SJCRH30 (cell line): ENCODE measurements at regions not wholly inside any gene's neighbourhood (a gene's known extent, or its start where the extent isn't known, plus 50 kb on each side); places are given as distances from the start of the nearest gene placed in this dataset.

Experiments
- DNase-seq, 2 experiments: peaks; one replicate each; pipeline ENCODE4 v3.0.0-alpha.2; 2015 to 2020
- H3K27ac ChIP-seq: fragments of 250-450 bp; sonication (Bioruptor Pico); 2 replicates; pipeline ENCODE4 v1.5.1; 2020; ENCODE audit warnings: mild to moderate bottlenecking, moderate library complexity
- H3K27me3 ChIP-seq: fragments of 250-450 bp; sonication (Bioruptor Pico); 2 replicates; pipeline ENCODE4 v1.5.1; 2020; ENCODE audit warnings: mild to moderate bottlenecking, moderate library complexity
- H3K36me3 ChIP-seq: fragments of 250-450 bp; sonication (Bioruptor Pico); 2 replicates; pipeline ENCODE4 v1.5.1; 2020; ENCODE audit warnings: mild to moderate bottlenecking, moderate library complexity
- H3K4me1 ChIP-seq: fragments of 250-450 bp; sonication (Bioruptor Pico); 2 replicates; pipeline ENCODE4 v1.5.1; 2020; ENCODE audit warnings: mild to moderate bottlenecking, moderate library complexity
- H3K4me3 ChIP-seq: fragments of 250-450 bp; sonication (Bioruptor Pico); 2 replicates; pipeline ENCODE4 v1.5.1; 2020; ENCODE audit warnings: mild to moderate bottlenecking, moderate library complexity
- H3K9me3 ChIP-seq: fragments of 250-450 bp; sonication (Bioruptor Pico); replicated peaks from 2 replicates; pipeline ENCODE4 v1.5.1; 2020; ENCODE audit warnings: mild to moderate bottlenecking, moderate library complexity

DNA sequence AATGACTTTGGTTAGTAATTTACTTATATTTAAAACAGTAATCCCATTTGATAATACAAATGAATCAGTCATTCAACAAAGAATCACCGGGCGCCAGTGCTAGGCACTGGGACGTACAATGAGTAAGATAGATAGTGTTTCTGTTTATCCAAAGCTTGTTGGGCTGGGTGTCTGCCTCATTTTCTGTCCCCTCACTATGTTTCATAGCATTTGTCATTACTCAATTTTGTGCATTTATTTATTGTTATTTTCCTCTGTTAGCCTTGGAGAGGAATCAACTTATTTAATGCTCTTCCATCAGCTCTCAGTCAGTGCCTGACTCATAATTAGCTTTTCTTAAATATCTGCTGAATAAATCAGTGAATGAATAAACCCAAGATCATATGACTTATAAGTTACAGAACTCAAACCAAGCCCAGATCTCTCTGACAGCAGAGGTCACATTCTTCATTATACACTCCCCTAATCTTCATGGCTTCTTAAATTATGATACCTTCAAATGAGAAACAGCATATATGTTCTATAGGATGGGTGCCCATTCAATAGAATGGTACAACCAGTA lies 86.2 kb downstream of the TSPAN8 start:
- no peaks in the 10 kb centered on the region for H3K4me1 ChIP-seq
- no peak overlapping the region for H3K27ac ChIP-seq
- no peaks in the 10 kb centered on the region for H3K9me3 ChIP-seq
- no peak for DNase-seq
- H3K27me3 ChIP-seq = no peaks in the 10 kb centered on the region
- no peaks in the 10 kb centered on the region for H3K36me3 ChIP-seq
- H3K4me3 ChIP-seq = no peak overlapping the region

DNA sequence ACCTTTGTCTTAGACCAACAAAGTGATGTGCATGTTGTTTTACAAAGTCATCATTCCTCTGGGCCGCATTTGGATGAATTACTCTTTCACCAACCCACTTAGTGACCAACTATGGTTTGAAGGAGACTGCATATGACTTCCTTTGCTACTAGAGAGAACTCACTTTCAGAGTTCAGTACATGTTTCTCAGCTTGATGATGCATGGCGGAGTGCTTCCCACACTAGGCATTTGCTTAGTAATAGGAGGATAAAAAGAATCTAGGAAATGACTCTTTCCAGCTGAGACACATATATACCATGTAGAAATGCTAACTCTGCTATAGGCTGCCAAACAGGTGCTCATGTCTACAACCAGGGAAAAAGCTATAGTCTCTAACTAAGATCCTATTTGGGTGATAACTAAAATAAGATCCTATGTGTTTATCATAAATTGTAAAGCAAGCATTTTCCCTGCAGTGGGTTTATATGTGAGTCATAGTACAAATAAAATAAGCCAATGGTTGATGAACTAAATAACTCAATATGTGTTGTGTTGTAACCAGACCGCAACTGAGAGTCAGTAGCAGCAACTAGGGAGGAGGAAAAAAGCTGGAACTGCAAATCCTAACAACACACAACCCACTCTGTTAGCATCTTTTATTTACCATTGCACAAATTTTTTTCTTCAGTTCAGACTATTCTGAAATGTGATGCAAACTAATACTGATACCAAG lies 87.2 kb downstream of the TSPAN8 start:
- H3K27me3 ChIP-seq = no peaks in the 10 kb centered on the region
- DNase-seq = no peak
- no peaks in the 10 kb centered on the region for H3K4me1 ChIP-seq
- H3K4me3 ChIP-seq = no peak overlapping the region
- no peaks in the 10 kb centered on the region for H3K9me3 ChIP-seq
- H3K27ac ChIP-seq = no peak overlapping the region
- no peaks in the 10 kb centered on the region for H3K36me3 ChIP-seq

DNA sequence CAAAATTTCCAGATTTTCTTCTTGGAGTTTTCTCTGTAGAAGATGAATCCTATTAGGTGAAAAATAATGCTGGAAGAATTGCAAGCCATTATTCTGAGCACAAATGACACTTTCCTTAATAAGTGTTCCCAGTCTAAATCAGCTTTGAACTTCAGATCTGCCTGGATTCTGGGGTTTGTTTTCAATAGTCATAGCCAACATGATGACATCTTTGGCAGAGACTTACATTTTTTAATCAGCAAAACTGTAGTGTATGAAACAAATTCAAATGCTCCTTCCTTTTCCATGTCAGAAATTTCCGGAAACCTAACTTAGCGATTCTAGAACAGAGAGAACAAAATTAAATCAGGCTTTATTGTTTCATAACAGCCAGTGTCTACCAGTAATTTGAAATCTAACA lies 88.5 kb downstream of the TSPAN8 start:
- Histone ChIP-seq H3K27ac (no peak overlapping the region), H3K27me3 (no peaks in the 10 kb centered on the region), H3K4me3 (no peak overlapping the region), H3K36me3 (no peaks in the 10 kb centered on the region), H3K4me1 (no peaks in the 10 kb centered on the region), H3K9me3 (no peaks in the 10 kb centered on the region)
- no peak for DNase-seq

DNA sequence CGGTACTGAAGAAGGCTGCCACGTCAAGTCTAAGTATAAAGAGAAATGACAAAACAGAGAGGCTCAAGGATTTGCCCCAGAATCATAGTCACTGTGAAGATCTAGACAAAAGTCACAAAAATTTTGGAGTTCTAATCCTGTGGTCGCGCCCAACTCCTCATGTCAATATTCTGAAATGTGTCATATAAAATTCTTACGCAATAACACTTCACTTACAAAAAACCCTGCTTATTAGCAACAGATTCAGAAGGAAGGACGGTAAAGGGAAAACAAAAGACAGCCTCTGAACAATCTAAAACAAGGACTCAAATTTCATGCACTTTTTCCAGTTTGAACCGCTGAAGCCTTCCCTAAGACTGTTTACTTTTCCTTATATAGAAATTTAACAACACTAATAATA lies 94.7 kb downstream of the TSPAN8 start:
- Histone ChIP-seq H3K36me3 (no peaks in the 10 kb centered on the region), H3K27me3 (no peaks in the 10 kb centered on the region), H3K4me1 (no peaks in the 10 kb centered on the region), H3K27ac (no peak overlapping the region), H3K4me3 (no peak overlapping the region), H3K9me3 (no peaks in the 10 kb centered on the region)
- DNase-seq = no peak

DNA sequence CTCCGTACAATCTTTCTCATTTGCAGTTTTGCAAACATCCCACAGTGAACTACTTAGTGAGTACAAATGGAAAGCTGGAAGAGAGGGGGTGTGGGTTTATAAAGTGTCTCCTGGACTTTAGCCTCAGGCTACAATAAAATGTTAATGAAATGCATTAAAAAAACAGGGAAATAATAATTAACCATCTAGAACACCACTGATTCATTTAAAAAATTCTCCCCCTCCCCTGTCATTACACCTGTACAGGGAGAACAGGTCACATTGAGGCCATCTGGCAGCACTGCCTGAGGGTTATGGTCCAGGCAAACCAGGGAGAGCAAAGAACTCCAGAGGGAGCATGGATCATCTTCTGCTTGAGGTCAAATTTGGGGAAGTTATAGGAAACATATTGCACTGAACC lies 96.3 kb downstream of the TSPAN8 start:
- Histone ChIP-seq H3K4me3 (no peak overlapping the region), H3K36me3 (no peaks in the 10 kb centered on the region), H3K9me3 (no peaks in the 10 kb centered on the region), H3K4me1 (0 out of 2 replicates have a peak, but pooled peaks cover 2% of the 10 kb centered on the region), H3K27me3 (no peaks in the 10 kb centered on the region), H3K27ac (no peak overlapping the region)
- no peak for DNase-seq

DNA sequence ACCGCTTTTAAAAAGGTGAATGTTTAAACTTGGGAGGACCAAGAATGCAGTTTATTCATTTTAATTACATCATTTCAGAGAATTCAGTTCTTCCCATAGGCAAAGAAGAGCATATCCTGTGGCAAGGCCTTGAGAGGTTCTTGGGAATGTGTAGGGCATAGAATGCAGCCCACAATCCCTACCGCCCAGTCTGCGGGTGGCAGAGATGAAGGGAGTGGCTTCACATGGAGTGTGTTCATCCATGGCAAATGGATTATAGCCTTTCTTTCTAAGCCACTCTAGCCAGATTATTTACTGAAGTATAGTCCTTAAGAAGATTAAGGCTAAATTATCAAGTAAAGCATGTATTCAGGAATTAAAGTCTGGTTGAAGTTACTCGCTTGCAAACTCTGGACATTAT lies 97.4 kb downstream of the TSPAN8 start:
- DNase-seq = no peak
- 0 out of 2 replicates have a peak, but pooled peaks cover 6% of the 10 kb centered on the region for H3K4me1 ChIP-seq
- H3K4me3 ChIP-seq = no peak overlapping the region
- no peaks in the 10 kb centered on the region for H3K27me3 ChIP-seq
- no peaks in the 10 kb centered on the region for H3K36me3 ChIP-seq
- H3K9me3 ChIP-seq = no peaks in the 10 kb centered on the region
- no peak overlapping the region for H3K27ac ChIP-seq

DNA sequence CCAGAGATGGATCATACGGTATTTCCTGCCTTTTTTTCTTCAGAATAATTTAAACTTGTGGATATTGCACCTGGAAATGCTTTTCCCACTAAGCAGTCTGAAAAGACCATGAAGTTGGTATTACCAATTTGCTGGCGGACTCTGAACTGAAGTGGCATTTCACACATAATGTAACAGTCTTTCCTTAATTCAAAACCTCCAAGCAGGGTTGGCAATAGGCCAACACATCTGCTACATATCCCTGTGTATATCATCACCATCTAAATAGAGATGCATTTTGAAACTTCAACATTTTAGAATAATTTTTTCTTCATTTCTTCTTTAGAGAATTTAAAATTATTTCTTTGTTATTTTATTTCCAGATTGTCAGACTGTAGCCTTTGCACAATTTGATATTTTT lies 100.5 kb downstream of the TSPAN8 start:
- H3K27me3 ChIP-seq = no peaks in the 10 kb centered on the region
- no peaks in the 10 kb centered on the region for H3K9me3 ChIP-seq
- DNase-seq = peak; percentile 29 to 71
- no peaks in the 10 kb centered on the region for H3K36me3 ChIP-seq
- 0 out of 2 replicates have a peak, but pooled peaks cover 6% of the 10 kb centered on the region for H3K4me1 ChIP-seq
- no peak overlapping the region for H3K27ac ChIP-seq
- H3K4me3 ChIP-seq = no peak overlapping the region

DNA sequence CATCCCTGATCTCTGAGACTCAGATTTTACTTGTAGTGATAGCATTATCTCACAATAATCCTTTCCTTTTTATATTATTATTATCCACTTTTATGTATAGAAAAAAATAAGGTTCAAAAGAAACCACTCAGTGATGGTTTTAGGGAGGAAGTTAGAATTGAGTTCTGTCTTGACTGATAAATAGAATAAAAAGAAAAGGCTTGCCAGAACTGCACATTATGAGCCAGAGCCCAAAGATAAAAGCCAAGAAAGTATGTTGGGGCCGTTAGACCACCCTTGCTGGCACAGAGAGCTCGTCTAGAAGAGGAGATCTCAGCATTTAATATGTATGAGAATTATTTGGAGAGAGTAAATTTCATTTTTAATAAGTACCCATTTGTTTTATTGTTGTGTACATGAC lies 103.2 kb downstream of the TSPAN8 start:
- Histone ChIP-seq H3K36me3 (no peaks in the 10 kb centered on the region), H3K9me3 (no peaks in the 10 kb centered on the region), H3K27ac (no peak overlapping the region), H3K27me3 (no peaks in the 10 kb centered on the region), H3K4me1 (0 out of 2 replicates have a peak, but pooled peaks cover 6% of the 10 kb centered on the region), H3K4me3 (no peak overlapping the region)
- DNase-seq = no peak

DNA sequence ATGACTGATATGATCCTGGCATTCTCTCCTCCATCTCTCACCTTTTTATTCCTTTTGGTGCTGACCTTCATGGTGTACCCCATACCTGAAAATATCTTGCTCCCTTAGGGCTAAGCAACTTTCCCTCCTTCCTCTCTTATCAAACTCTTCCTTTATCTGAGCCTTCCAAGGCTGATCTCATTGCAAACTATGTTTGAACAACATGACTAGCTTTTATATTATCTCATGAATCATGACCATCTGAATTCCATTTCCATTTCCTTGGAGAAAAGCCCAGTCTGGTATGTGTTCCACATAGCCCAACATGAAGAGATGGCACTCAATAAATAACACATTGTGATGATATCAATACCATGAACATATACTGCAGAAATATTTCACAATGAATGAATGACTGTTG lies 111.6 kb downstream of the TSPAN8 start:
- Histone ChIP-seq H3K9me3 (no peaks in the 10 kb centered on the region), H3K4me1 (peaks cover 4% of the 10 kb centered on the region; the same call in 1 of the 2 replicates), H3K27me3 (no peaks in the 10 kb centered on the region), H3K27ac (no peak overlapping the region), H3K36me3 (no peaks in the 10 kb centered on the region), H3K4me3 (no peak overlapping the region)
- no peak for DNase-seq

DNA sequence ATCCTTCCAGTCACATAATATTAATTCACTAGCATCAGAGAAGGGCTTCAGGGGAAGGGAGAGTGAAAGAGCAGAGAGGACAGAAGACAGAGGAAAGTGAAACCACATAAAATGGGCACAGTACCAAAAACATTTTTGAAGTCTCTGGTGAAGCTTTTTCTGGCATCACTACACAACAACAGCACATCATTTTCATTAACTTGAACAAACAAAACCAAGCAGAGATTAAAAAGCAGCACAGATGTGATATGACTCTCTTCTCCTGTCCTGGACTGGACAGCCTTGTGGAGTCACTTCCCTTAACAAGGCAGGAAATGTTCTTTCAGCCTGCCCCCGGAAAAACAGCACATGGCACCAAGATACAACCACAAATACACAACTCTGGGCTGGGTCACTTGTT lies 112.0 kb downstream of the TSPAN8 start:
- DNase-seq = peak in 1 of 2 experiments; percentile 25

DNA sequence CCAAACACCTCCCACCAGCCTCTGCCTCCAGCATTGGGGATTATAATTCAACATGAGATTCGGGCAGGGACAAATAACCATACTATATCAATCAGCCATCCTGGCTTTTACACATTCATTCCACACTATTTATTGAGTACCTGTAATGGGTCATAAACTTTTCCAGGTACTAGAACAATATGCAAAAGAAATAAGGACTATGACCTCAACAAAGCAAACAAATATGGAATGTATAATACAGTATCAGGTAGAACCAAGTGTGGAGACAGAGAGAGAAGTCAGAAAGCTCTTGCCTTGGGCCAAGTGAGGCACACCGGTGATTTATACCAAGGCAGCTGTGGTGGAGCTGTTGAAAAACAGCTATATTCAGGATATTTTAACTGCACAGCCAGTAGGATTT lies 116.3 kb downstream of the TSPAN8 start:
- DNase-seq = no peak
- H3K36me3 ChIP-seq = no peaks in the 10 kb centered on the region
- H3K27ac ChIP-seq = no peak overlapping the region
- H3K4me3 ChIP-seq = no peak overlapping the region
- H3K27me3 ChIP-seq = no peaks in the 10 kb centered on the region
- H3K9me3 ChIP-seq = no peaks in the 10 kb centered on the region
- H3K4me1 ChIP-seq = peaks cover 4% of the 10 kb centered on the region; the same call in 1 of the 2 replicates

More for the DNA sequence above, 112.0 kb downstream of the TSPAN8 start:
- Histone ChIP-seq H3K4me1 (peaks cover 4% of the 10 kb centered on the region; the same call in 1 of the 2 replicates), H3K36me3 (no peaks in the 10 kb centered on the region), H3K9me3 (no peaks in the 10 kb centered on the region), H3K27ac (no peak overlapping the region), H3K27me3 (no peaks in the 10 kb centered on the region), H3K4me3 (no peak overlapping the region)

DNA sequence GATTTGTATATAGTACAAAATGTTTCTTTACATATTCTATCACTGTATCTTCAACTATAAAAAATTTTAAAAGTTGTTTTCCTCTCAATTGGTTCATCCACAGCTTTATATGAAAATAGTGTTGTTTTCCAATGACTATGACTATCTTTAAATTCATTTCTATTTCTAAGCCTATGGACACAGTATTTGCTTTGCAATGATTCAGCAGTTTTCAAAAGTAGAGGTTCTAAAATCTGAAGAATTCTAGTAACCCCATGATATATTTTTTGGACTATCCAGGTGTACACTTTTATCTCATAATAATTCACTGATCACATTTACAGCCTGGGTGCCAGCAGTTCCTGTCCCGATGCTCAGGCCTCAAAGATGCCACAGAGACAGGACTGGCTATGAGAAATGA lies 118.4 kb upstream of the PTPRR start:
- DNase-seq = no peak
- H3K4me3 ChIP-seq = no peak overlapping the region
- no peaks in the 10 kb centered on the region for H3K4me1 ChIP-seq
- H3K9me3 ChIP-seq = no peaks in the 10 kb centered on the region
- no peaks in the 10 kb centered on the region for H3K27me3 ChIP-seq
- no peaks in the 10 kb centered on the region for H3K36me3 ChIP-seq
- no peak overlapping the region for H3K27ac ChIP-seq

DNA sequence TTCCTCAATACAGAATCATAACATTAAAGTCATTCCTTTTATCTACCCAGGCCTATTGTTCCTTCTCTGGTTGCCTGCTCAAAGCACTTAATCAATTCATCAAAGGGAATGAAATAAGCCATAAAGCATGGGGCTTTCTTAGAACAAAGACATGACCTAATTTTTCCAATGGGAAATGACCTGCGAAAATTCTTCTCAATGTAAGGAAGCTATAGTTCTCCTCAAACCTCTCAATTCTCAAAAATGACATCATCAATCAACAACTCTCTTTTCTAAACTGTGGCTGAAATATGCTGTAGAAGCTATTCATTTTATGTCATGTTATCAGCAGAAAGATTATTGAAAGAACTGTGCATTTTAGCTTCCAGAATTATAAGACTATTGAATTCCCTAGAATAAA lies 116.0 kb upstream of the PTPRR start:
- no peak for DNase-seq
- no peak overlapping the region for H3K27ac ChIP-seq
- no peaks in the 10 kb centered on the region for H3K4me1 ChIP-seq
- H3K9me3 ChIP-seq = no peaks in the 10 kb centered on the region
- no peaks in the 10 kb centered on the region for H3K27me3 ChIP-seq
- no peaks in the 10 kb centered on the region for H3K36me3 ChIP-seq
- H3K4me3 ChIP-seq = no peak overlapping the region

DNA sequence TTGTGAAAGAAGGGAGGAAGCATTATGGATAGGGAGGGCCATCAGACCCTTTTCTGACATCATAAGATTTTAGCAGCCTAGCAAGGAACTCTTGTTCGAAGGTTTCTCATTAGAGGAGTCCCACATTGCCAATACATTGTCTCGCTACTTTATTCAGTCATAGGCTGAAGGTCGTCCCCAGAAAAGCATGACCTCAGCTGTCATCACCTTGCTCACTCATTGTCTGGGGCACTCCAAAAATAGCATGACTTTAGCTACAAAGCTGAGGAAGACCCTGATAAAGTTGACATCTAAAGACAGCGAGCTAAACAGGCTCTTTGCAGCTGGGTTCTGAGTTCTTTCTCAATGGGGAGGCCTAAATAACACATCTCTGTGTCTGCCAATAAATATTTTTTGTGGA lies 112.4 kb upstream of the PTPRR start:
- H3K4me1 ChIP-seq = no peaks in the 10 kb centered on the region
- no peaks in the 10 kb centered on the region for H3K27me3 ChIP-seq
- no peak for DNase-seq

DNA sequence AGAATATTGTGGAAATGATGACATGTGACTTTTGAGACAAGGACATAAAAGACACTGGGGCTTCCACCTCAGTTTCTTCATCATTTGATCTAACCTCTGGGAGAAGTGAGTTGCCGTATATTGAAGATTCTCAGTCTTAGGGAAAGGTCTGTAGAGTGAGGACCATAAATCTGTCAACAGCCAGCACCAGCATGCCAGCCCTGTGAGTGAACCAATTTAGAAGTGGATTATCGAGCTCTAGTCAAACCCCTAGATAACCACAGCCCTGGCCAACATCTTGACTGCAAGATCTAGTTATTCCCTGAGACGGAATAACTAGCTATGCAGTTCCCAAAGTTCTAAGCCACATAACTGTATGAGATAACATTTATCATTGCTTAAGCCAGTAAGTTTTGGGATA lies 108.8 kb upstream of the PTPRR start:
- H3K4me1 ChIP-seq = no peaks in the 10 kb centered on the region
- DNase-seq = peak in 1 of 2 experiments; percentile 12
- no peaks in the 10 kb centered on the region for H3K36me3 ChIP-seq
- no peak overlapping the region for H3K27ac ChIP-seq
- no peaks in the 10 kb centered on the region for H3K9me3 ChIP-seq
- no peaks in the 10 kb centered on the region for H3K27me3 ChIP-seq
- H3K4me3 ChIP-seq = no peak overlapping the region

More for the DNA sequence above, 112.4 kb upstream of the PTPRR start:
- H3K9me3 ChIP-seq = no peaks in the 10 kb centered on the region
- H3K36me3 ChIP-seq = no peaks in the 10 kb centered on the region
- no peak overlapping the region for H3K27ac ChIP-seq
- no peak overlapping the region for H3K4me3 ChIP-seq

DNA sequence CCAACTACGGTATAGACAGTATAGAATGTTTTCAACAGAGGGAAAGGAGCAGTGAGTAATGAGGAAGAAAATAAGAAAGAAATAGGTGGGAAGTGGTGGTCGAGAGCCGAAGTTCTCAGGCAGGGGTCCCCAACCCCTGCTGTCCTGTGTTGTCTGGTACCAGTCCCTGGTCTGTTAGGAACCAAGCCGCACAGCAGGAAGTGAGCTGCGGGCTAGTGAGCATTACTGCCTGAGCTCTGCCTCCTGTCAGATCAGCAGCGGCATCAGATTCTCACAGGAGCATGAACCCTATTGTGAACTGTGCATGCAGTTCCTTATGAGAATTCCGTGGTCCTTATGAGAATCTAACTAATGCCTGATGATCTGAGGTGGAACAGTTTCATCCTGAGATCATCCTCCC lies 107.3 kb upstream of the PTPRR start:
- Histone ChIP-seq H3K4me3 (no peak overlapping the region), H3K36me3 (no peaks in the 10 kb centered on the region), H3K27me3 (no peaks in the 10 kb centered on the region), H3K4me1 (no peaks in the 10 kb centered on the region), H3K9me3 (no peaks in the 10 kb centered on the region), H3K27ac (no peak overlapping the region)
- DNase-seq = no peak
